Effector memory CD8-positive, alpha-beta T cell (primary cell): ENCODE measurements at regions not wholly inside any gene's neighbourhood (a gene's known extent, or its start where the extent isn't known, plus 50 kb on each side); places are given as distances from the start of the nearest gene placed in this dataset.

Experiments used
- ATAC-seq: fragments of 150-1000 bp; cut with Tn5 transposase; replicated peaks from 2 replicates; pipeline ENCODE4 v1.10.0; 2021; ENCODE audit warnings: mild to moderate bottlenecking, moderate library complexity
- DNase-seq, 3 experiments: peaks; one replicate each; pipeline ENCODE4 v3.0.0; 2021
- H3K27ac Mint-ChIP-seq, 2 donors: one replicate each; pipeline ENCODE4 v1.8.0; 2022; ENCODE audit warnings: mild to moderate bottlenecking in 2 of 2, mixed read lengths in 2 of 2, moderate library complexity in 2 of 2
- H3K27me3 Mint-ChIP-seq, 2 donors: one replicate each; pipeline ENCODE4 v1.8.0; 2022; ENCODE audit warnings: mixed read lengths in 2 of 2
- H3K36me3 Mint-ChIP-seq: one replicate; pipeline ENCODE4 v1.8.0; 2022; ENCODE audit warnings: mild to moderate bottlenecking, moderate library complexity, mixed read lengths; ENCODE audit not compliant: insufficient read depth
- H3K4me1 Mint-ChIP-seq, 2 donors: one replicate each; pipeline ENCODE4 v1.8.0; 2022; ENCODE audit warnings: low read depth in 2 of 2, mixed read lengths in 2 of 2
- H3K4me3 Mint-ChIP-seq, 2 donors: one replicate each; pipeline ENCODE4 v1.8.0; 2022; ENCODE audit warnings: mild to moderate bottlenecking in 2 of 2, mixed read lengths in 2 of 2, moderate library complexity in 2 of 2
- H3K9me3 Mint-ChIP-seq, 2 donors: one replicate each; pipeline ENCODE4 v1.8.0; 2022; ENCODE audit warnings: mixed read lengths in 2 of 2

GRCh38 chr5:87867281-87867680 lies 401.4 kb downstream of the TMEM161B start:
- H3K36me3 Mint-ChIP-seq, result no peaks in the 10 kb centered on the region
- peaks cover 0 to 2% of the 10 kb centered on the region in 2 donors for H3K9me3 Mint-ChIP-seq
- no peak overlapping the region for H3K4me3 Mint-ChIP-seq
- ATAC-seq (no peak), DNase-seq (no peak)
- H3K4me1 Mint-ChIP-seq, result no peaks in the 10 kb centered on the region
- no peaks in the 10 kb centered on the region for H3K27me3 Mint-ChIP-seq
- no peak overlapping the region for H3K27ac Mint-ChIP-seq

GRCh38 chr5:87853541-87853940 lies 415.1 kb downstream of the TMEM161B start:
- no peak for ATAC-seq
- H3K4me1 Mint-ChIP-seq, result no peaks in the 10 kb centered on the region
- DNase-seq, result no peak
- no peak overlapping the region for H3K4me3 Mint-ChIP-seq
- H3K36me3 Mint-ChIP-seq, result no peaks in the 10 kb centered on the region
- no peaks in the 10 kb centered on the region for H3K27me3 Mint-ChIP-seq
- H3K9me3 Mint-ChIP-seq, result peaks cover 1 to 6% of the 10 kb centered on the region in 2 donors
- no peak overlapping the region for H3K27ac Mint-ChIP-seq

- ATAC-seq (no peak), DNase-seq (no peak)
- H3K4me1 Mint-ChIP-seq, result no peaks in the 10 kb centered on the region
- H3K27ac Mint-ChIP-seq, result no peak overlapping the region
- no peaks in the 10 kb centered on the region for H3K36me3 Mint-ChIP-seq
- H3K4me3 Mint-ChIP-seq, result no peak overlapping the region
- H3K9me3 Mint-ChIP-seq, result peaks cover 0 to 2% of the 10 kb centered on the region in 2 donors
- no peaks in the 10 kb centered on the region for H3K27me3 Mint-ChIP-seq
These were observed 417.0 kb downstream of the TMEM161B start for GRCh38 chr5:87851603-87852002.

GRCh38 chr5:87850843-87851242 lies 417.8 kb downstream of the TMEM161B start:
- Mint-ChIP-seq H3K4me1 (no peaks in the 10 kb centered on the region), H3K9me3 (no peaks in the 10 kb centered on the region), H3K4me3 (no peak overlapping the region), H3K27ac (no peak overlapping the region), H3K27me3 (no peaks in the 10 kb centered on the region), H3K36me3 (no peaks in the 10 kb centered on the region)
- no peak for DNase-seq
- no peak for ATAC-seq

GRCh38 chr5:87845734-87846133 lies 422.9 kb downstream of the TMEM161B start:
- Mint-ChIP-seq H3K27ac (no peak overlapping the region), H3K27me3 (peaks cover 0 to 6% of the 10 kb centered on the region in 2 donors), H3K4me1 (no peaks in the 10 kb centered on the region), H3K9me3 (peaks cover 0 to 5% of the 10 kb centered on the region in 2 donors), H3K4me3 (no peak overlapping the region), H3K36me3 (no peaks in the 10 kb centered on the region)
- ATAC-seq (no peak), DNase-seq (no peak)

GRCh38 chr5:87844866-87845265 lies 423.8 kb downstream of the TMEM161B start:
- peaks cover 4 to 6% of the 10 kb centered on the region in 2 donors for H3K9me3 Mint-ChIP-seq
- H3K36me3 Mint-ChIP-seq, result no peaks in the 10 kb centered on the region
- no peak overlapping the region for H3K27ac Mint-ChIP-seq
- no peaks in the 10 kb centered on the region for H3K4me1 Mint-ChIP-seq
- peaks cover 0 to 6% of the 10 kb centered on the region in 2 donors for H3K27me3 Mint-ChIP-seq
- H3K4me3 Mint-ChIP-seq, result no peak overlapping the region
- no peak for ATAC-seq
- no peak for DNase-seq

GRCh38 chr5:87844449-87844848 lies 424.2 kb downstream of the TMEM161B start:
- peaks cover 6 to 7% of the 10 kb centered on the region in 2 donors for H3K9me3 Mint-ChIP-seq

GRCh38 chr5:87836696-87837095 lies 424.0 kb upstream of the CCNH start:
- no peaks in the 10 kb centered on the region for H3K36me3 Mint-ChIP-seq

More at GRCh38 chr5:87844449-87844848, 424.2 kb downstream of the TMEM161B start:
- no peak overlapping the region for H3K27ac Mint-ChIP-seq
- peaks cover 0 to 6% of the 10 kb centered on the region in 2 donors for H3K27me3 Mint-ChIP-seq
- H3K4me1 Mint-ChIP-seq, result no peaks in the 10 kb centered on the region
- ATAC-seq (no peak), DNase-seq (no peak)
- no peak overlapping the region for H3K4me3 Mint-ChIP-seq
- no peaks in the 10 kb centered on the region for H3K36me3 Mint-ChIP-seq

GRCh38 chr5:87831499-87831898 lies 418.8 kb upstream of the CCNH start:
- peaks cover 6 to 23% of the 10 kb centered on the region in 2 donors for H3K9me3 Mint-ChIP-seq
- H3K4me1 Mint-ChIP-seq, result no peaks in the 10 kb centered on the region
- H3K27me3 Mint-ChIP-seq, result no peaks in the 10 kb centered on the region
- no peak for ATAC-seq
- no peak overlapping the region for H3K4me3 Mint-ChIP-seq
- no peak for DNase-seq
- no peak overlapping the region for H3K27ac Mint-ChIP-seq
- no peaks in the 10 kb centered on the region for H3K36me3 Mint-ChIP-seq

More at GRCh38 chr5:87836696-87837095, 424.0 kb upstream of the CCNH start:
- H3K4me1 Mint-ChIP-seq, result no peaks in the 10 kb centered on the region
- ATAC-seq (no peak), DNase-seq (no peak)
- H3K9me3 Mint-ChIP-seq, result peaks cover 8 to 24% of the 10 kb centered on the region in 2 donors
- no peaks in the 10 kb centered on the region for H3K27me3 Mint-ChIP-seq
- no peak overlapping the region for H3K4me3 Mint-ChIP-seq
- no peak overlapping the region for H3K27ac Mint-ChIP-seq

- peaks cover 4 to 23% of the 10 kb centered on the region in 2 donors for H3K9me3 Mint-ChIP-seq
- DNase-seq (no peak), ATAC-seq (no peak)
- H3K36me3 Mint-ChIP-seq, result no peaks in the 10 kb centered on the region
- no peaks in the 10 kb centered on the region for H3K27me3 Mint-ChIP-seq
- no peak overlapping the region for H3K27ac Mint-ChIP-seq
- H3K4me1 Mint-ChIP-seq, result no peaks in the 10 kb centered on the region
- no peak overlapping the region for H3K4me3 Mint-ChIP-seq
These were observed 416.5 kb upstream of the CCNH start for GRCh38 chr5:87829217-87829551.

- Mint-ChIP-seq H3K36me3 (no peaks in the 10 kb centered on the region), H3K4me1 (no peaks in the 10 kb centered on the region), H3K4me3 (no peak overlapping the region), H3K27ac (no peak overlapping the region), H3K27me3 (no peaks in the 10 kb centered on the region), H3K9me3 (peaks cover 4 to 23% of the 10 kb centered on the region in 2 donors)
- ATAC-seq (no peak), DNase-seq (no peak)
These were observed 416.0 kb upstream of the CCNH start for GRCh38 chr5:87828545-87829216.

- Mint-ChIP-seq H3K27ac (no peak overlapping the region), H3K27me3 (no peaks in the 10 kb centered on the region), H3K4me3 (no peak overlapping the region), H3K9me3 (peaks cover 2 to 16% of the 10 kb centered on the region in 2 donors), H3K36me3 (no peaks in the 10 kb centered on the region), H3K4me1 (no peaks in the 10 kb centered on the region)
- ATAC-seq, result no peak
- DNase-seq, result no peak
These were observed 414.8 kb upstream of the CCNH start for GRCh38 chr5:87827539-87827938.

- Mint-ChIP-seq H3K27me3 (no peaks in the 10 kb centered on the region), H3K36me3 (no peaks in the 10 kb centered on the region), H3K27ac (no peak overlapping the region), H3K9me3 (peaks cover 2 to 9% of the 10 kb centered on the region in 2 donors), H3K4me3 (no peak overlapping the region), H3K4me1 (no peaks in the 10 kb centered on the region)
- DNase-seq, result no peak
- no peak for ATAC-seq
These were observed 413.8 kb upstream of the CCNH start for GRCh38 chr5:87826507-87826906.

- no peaks in the 10 kb centered on the region for H3K27me3 Mint-ChIP-seq
- no peak for DNase-seq
These were observed 412.9 kb upstream of the CCNH start for GRCh38 chr5:87825583-87825982.

More at GRCh38 chr5:87825583-87825982, 412.9 kb upstream of the CCNH start:
- ATAC-seq, result no peak
- no peaks in the 10 kb centered on the region for H3K4me1 Mint-ChIP-seq
- peaks cover 2 to 7% of the 10 kb centered on the region in 2 donors for H3K9me3 Mint-ChIP-seq
- H3K4me3 Mint-ChIP-seq, result no peak overlapping the region
- H3K36me3 Mint-ChIP-seq, result no peaks in the 10 kb centered on the region
- H3K27ac Mint-ChIP-seq, result no peak overlapping the region
